ENCODE measurements at regions not wholly inside any gene's neighbourhood (a gene's known extent, or its start where the extent isn't known, plus 50 kb on each side); places are given as distances from the start of the nearest gene placed in this dataset.

- POLR2A ChIA-PET = no interaction called here
- H2AFZ ChIP-seq (ENCODE audit: low read depth, low read length) = no peak overlapping the region
- no peak for DNase-seq (ENCODE audit: low read depth, low spot score)
- H3K4me3 ChIP-seq (replicated peaks in 1 of 3; ENCODE audit: insufficient read depth in 1 of 3, low read depth in 1 of 3, low read length in 3 of 3) = no peak overlapping the region
- intact Hi-C loops (cut with micrococcal nuclease) = no loop called here
- no peaks in the 10 kb centered on the region for H3K9me1 ChIP-seq (replicated peaks; ENCODE audit: control insufficient read depth, extremely low read depth, insufficient read depth, low read length)
- no peaks in the 10 kb centered on the region for H4K20me1 ChIP-seq (replicated peaks; ENCODE audit: control insufficient read depth, extremely low read depth, insufficient read depth, low read length)
- no peak overlapping the region for H3K4me2 ChIP-seq (ENCODE audit: insufficient read depth, low read length)
- dilution Hi-C loops (cut with MboI; ENCODE audit: extremely low pct_ligation_motif_present, low sequenced_read_pairs) = no loop called here
- H3K27ac ChIP-seq (ENCODE audit: insufficient read depth, low read depth, low read length) = no peak overlapping the region
- H3K4me1 ChIP-seq (ENCODE audit: control insufficient read depth, extremely low read depth, insufficient read depth, low read length) = peaks cover 3% of the 10 kb centered on the region
- H3K79me2 ChIP-seq (ENCODE audit: control insufficient read depth, insufficient read depth, low read length) = no peaks in the 10 kb centered on the region
- no TSS peak for BruUV-seq (replicated peaks)
- no peaks in the 10 kb centered on the region for H3K36me3 ChIP-seq (ENCODE audit: control insufficient read depth in 2 of 2, extremely low read depth in 1 of 2, insufficient read depth in 2 of 2, low read length in 2 of 2)
- H3K9ac ChIP-seq (replicated peaks; ENCODE audit: extremely low read depth, insufficient read depth, low read length) = no peak overlapping the region
- no peak for FAIRE-seq
- H3K27me3 ChIP-seq (ENCODE audit: control insufficient read depth in 2 of 2, insufficient read depth in 2 of 2, low read length in 2 of 2) = no peaks in the 10 kb centered on the region
- H3K9me3 ChIP-seq (replicated peaks; ENCODE audit: control insufficient read depth, insufficient read depth, low read length) = no peaks in the 10 kb centered on the region
- CTCF ChIA-PET = no interaction called here
- TF ChIP-seq POLR2AphosphoS5 (IDR thresholded peaks at IDR 0.05; ENCODE audit: insufficient read depth, low read depth, low read length) = no peak
- TF ChIP-seq, protein P1, sequence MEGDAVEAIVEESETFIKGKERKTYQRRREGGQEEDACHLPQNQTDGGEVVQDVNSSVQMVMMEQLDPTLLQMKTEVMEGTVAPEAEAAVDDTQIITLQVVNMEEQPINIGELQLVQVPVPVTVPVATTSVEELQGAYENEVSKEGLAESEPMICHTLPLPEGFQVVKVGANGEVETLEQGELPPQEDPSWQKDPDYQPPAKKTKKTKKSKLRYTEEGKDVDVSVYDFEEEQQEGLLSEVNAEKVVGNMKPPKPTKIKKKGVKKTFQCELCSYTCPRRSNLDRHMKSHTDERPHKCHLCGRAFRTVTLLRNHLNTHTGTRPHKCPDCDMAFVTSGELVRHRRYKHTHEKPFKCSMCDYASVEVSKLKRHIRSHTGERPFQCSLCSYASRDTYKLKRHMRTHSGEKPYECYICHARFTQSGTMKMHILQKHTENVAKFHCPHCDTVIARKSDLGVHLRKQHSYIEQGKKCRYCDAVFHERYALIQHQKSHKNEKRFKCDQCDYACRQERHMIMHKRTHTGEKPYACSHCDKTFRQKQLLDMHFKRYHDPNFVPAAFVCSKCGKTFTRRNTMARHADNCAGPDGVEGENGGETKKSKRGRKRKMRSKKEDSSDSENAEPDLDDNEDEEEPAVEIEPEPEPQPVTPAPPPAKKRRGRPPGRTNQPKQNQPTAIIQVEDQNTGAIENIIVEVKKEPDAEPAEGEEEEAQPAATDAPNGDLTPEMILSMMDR (IDR thresholded peaks at IDR 0.05; ENCODE audit: extremely low read depth in 1 of 2, insufficient read depth in 1 of 2, low read depth in 1 of 2, low read length in 2 of 2) = no peak
- TF ChIP-seq POLR2A (IDR thresholded peaks at IDR 0.05; ENCODE audit: low read depth, low read length) = no peak
- no peak for TF ChIP-seq EZH2 (IDR thresholded peaks at IDR 0.05; ENCODE audit: borderline replicate concordance, low read depth, low read length, severe bottlenecking)
- no peak for TF ChIP-seq GATA2 (IDR thresholded peaks at IDR 0.05; ENCODE audit: insufficient read depth, insufficient read length, low read depth, low read length)
- TF ChIP-seq MYC (IDR thresholded peaks at IDR 0.05; ENCODE audit: low read depth, low read length) = no peak
- TF ChIP-seq, protein P2, sequence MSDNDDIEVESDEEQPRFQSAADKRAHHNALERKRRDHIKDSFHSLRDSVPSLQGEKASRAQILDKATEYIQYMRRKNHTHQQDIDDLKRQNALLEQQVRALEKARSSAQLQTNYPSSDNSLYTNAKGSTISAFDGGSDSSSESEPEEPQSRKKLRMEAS (IDR thresholded peaks at IDR 0.05; ENCODE audit: insufficient read depth, insufficient read length) = no peak
- TF ChIP-seq FOS (IDR thresholded peaks at IDR 0.05; ENCODE audit: borderline replicate concordance, insufficient read depth, low read length) = no peak
- TF ChIP-seq JUN (IDR thresholded peaks at IDR 0.05; ENCODE audit: borderline replicate concordance, insufficient read depth, insufficient read length, low read depth) = no peak
Measured at GRCh38 chr4:17068891-17069290, 170.4 kb upstream of the LDB2 start.
